HT1080 (cell line): ENCODE measurements at regions not wholly inside any gene's neighbourhood (a gene's known extent, or its start where the extent isn't known, plus 50 kb on each side); places are given as distances from the start of the nearest gene placed in this dataset.
A peak's percentile ranks its signal among the peaks of the same experiment; 100 is the strongest.

Source experiments
- DNase-seq: peaks from one replicate; pipeline ENCODE4 v3.0.0-alpha.2; 2015; ENCODE audit warnings: low read depth

- DNase-seq: no peak
These were observed 396.5 kb downstream of the OCA2 start for GRCh38 chr15:27702581-27702980.

- no peak for DNase-seq
These were observed 397.2 kb downstream of the OCA2 start for GRCh38 chr15:27701956-27702355.

- no peak for DNase-seq
These were observed 398.1 kb downstream of the OCA2 start for GRCh38 chr15:27701014-27701413.

DNA sequence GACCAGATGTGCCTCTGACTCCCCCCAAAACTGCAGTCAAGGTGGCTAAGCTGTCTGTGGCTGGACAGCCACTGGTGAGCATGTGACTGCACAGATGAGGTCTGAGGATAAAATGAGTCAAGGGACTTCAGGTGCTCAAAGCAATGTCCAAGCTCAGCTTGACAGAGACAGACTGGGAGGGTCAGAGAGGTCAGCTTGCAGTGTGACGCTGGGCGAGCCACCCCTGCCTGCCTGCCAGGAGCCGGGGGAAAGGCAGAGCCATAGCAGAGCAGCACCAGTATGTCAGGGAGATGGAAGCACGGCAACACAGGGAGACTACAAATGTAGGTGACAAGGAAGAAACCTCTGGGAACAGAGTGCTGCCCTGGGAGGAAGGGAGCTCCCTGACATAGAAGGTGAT is 399.4 kb downstream of the OCA2 start:
- DNase-seq: no peak

GRCh38 chr15:27696530-27696929 is 402.6 kb downstream of the OCA2 start:
- DNase-seq: no peak

DNA sequence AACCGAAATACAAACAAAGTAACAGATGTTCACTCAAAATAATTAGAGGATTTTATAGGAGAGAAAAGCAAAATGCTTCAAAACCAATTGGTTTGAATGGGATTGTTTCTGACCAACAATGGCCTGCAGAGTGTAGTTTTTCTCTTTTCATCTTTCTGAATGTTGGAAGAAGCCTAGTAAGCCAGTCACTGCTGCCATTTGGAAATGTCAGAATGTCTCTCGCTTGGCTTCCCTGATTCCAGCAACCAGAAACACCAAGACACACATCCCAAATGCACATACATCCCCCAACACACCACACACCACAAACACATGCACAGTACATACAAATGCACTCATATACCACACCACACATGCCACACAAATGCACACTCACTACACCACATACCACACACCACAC is 403.4 kb downstream of the OCA2 start:
- no peak for DNase-seq

- no peak for DNase-seq
These were observed 404.5 kb downstream of the OCA2 start for GRCh38 chr15:27694506-27695087.

GRCh38 chr15:27693280-27693679 is 405.8 kb downstream of the OCA2 start:
- DNase-seq: no peak

GRCh38 chr15:27692438-27692837 is 406.7 kb downstream of the OCA2 start:
- no peak for DNase-seq

DNA sequence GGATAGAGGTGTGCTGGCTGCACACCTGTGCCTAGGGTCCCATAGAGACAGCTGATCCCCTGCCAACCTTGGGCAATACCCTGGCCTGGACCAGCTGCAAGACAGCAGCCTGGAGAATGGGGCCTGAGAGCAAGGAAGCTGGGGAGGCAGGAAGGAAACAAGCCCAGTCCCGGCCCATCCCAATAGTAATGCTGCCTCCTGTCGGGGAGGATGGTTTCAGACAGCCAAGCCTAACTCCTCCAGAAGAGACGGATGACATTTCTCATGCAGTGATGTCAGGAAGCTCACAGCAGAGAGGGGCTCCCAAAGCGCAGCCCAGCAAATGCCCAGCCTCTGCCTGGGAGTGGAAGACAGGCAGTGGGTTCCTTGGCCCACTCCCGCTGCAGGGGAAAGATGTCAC is 408.8 kb downstream of the OCA2 start:
- DNase-seq: no peak

DNA sequence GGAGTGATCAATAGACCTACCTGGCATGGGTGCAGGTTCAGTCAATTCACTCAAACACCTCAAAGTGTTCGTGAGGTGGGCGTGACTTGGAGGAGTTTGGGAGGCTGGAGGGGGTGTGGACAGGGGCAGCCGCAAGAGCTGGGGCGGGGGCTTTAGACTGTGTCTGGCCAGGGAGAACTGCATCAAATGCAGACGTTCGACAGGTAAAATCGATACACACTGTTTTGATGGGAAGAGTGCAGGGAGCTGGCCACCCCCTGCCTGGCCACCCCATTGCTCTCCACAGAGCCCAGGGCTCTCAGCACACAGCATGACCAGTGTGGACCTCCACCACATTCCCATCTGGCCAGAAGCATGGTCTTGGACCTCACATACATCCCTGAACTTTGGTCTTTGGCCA is 412.1 kb downstream of the OCA2 start:
- DNase-seq: no peak

DNA sequence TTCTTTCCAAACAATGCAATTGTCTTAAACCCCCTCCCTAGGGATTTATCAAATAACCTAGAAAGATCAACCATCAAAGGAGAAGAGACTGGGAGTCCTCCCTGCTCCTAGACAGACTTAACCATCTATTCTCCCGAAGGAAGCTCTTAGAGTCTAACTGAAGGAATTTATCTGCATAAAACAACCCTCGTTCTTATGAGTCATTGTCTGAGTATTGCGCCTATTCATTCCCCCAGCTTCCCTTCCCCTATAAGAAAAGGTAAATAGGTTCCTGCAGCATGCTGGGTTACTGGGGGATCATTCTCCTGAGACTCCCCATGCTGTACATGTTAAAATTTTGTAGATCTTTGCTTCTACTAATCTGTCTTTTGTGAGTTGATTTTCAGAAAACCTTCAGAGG is 412.7 kb downstream of the OCA2 start:
- peak; percentile 77 for DNase-seq

DNA sequence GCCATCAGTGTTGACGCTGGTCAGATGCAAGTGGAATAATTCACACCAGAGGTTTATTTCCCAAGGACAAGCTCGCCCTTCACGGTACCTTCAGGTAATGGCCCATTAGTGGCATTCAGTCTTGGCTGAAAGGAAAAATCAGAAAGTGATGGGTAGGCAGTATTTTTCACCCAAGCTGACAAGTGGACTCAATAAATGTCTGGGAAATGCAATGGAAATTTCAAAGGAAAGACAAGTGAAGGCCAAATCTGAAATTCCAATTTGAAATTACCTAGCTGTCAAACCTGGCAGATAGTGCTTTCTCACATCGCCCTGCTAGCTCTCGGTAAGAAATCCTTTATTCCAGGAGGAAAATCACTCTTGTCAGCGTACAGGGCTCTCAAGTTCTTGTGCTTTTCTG is 413.5 kb downstream of the OCA2 start:
- no peak for DNase-seq

GRCh38 chr15:27683121-27683520 is 416.0 kb downstream of the OCA2 start:
- no peak for DNase-seq

- DNase-seq: no peak
These were observed 418.1 kb downstream of the OCA2 start for GRCh38 chr15:27681038-27681437.

DNA sequence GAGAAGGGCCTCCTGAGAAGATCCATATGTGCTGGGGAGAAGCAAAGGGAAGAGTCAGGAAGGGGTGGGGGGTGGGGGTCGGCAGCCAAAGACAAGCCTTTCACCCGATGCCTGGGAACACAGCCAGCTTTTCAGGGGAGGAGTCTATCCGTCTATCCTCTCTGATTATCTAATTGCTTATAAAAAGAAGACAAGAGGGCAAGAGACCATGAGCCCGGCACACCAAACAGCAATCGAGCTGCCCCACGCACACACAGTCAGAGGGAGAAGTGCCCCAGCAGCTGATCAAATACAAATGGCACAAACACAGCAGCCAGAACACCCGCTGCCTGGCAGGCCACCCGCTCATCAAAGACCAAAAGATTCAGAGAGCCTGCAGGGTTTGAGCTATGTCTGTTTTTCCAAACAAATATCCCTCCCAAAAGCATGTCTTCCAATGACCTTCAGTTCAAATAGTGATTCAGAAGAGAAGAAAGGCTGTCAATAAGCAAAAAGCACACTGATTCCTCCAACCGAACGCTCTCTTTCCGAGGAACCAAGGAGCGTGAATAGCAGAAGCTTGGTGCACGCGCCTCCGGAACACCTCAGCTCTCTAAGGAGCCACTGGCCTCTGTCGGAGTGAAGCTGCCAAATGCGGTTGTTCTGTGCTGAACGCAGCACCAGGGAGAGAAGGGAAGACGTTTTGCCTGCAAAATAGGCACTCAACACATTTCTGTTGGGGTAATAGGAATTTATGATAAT is 419.2 kb downstream of the OCA2 start:
- no peak for DNase-seq

DNA sequence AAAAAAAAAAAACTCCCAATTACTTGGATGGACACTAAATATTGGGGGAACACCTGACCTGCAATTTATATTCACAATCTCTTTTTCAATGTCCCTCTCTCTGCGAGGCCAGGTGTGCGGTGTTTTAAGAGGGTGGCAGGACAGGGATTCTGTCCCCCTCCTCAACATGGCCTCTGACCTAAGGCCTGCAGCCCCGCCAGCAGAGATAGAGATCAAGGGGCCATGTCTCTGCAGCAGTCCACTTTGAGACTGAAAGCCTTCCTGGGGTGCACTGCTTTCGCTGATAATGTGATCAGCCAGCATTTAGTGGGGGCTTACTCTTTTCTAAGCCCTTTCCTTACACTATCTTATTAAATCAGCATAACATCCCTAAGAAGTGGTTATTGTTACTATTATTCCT is 419.9 kb downstream of the OCA2 start:
- no peak for DNase-seq

DNA sequence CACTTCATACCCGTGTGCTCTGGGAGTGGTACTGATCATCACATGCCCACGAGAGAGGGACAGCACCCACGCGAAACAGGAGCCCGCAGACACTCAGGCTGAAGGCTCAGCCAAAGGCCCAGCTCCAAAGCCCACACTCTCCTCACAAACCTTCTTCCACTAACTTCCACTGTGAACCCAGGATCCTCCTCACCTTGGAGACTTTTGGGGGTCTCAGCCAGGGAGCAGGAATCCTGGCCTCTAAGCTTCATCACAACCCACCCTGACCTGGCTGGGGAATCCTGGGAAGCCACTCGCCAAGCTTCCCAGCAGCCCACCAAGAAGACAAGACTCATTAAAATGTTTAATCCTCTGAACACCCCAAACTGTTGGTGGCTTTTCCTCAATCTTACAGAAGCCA is 421.2 kb downstream of the OCA2 start:
- no peak for DNase-seq

DNA sequence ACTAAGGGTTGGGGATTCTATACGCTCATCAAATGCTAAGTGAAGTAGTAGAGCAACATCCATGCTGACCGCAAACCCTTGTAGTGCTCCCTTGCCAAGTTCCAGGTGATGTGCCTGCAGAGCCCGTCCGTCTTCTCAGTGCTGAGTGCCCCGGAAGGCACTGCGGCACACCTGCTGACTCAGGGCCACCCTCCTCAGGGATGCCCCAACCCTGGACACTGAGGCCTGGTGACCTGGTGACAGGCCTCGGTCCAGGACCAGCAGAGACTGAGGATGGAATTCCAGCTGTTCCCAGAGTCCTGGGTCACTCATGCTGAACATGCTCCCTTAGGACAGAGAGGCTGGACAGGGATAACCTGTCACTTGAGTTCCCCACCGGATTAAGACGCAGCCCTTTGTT is 422.5 kb downstream of the OCA2 start:
- no peak for DNase-seq

DNA sequence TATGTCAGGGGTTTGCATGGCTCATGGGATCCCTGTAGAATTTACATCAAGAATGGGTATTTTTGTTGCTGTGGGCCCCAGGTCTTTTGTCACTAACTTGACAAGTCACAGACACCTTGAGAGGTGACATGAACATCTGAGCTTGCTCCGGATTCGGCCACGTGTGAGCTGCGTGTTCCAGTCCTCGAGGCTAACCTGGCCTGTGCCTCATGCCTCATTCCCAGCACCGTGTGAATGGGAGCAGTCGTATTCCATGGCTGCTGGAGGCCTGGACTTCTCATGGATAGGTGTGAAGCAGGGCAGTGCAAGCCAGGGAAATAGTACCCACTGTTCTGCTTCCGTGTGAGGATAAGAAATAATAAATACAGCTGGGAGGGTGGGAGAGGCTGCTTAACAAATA is 423.5 kb downstream of the OCA2 start:
- DNase-seq: no peak

- DNase-seq: no peak
These were observed 424.3 kb downstream of the OCA2 start for GRCh38 chr15:27674826-27675225.

- DNase-seq: no peak
These were observed 425.2 kb downstream of the OCA2 start for GRCh38 chr15:27673766-27674445.

DNA sequence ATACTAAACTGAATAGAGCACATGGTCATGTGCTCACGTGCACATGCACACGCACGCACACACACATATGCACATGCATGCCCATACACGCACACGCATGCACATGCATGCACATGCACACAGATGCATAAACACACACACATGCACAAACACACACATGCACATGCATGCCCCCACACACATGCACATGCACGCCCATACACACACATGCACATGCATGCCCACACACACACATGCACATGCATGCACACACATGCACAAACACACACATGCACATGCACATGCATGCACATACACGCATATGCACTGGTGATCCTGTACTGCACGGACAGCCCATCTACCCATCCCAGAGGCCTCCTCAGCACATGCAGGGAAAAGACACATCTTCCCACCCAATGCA is 426.6 kb downstream of the OCA2 start:
- DNase-seq: no peak
